ENCODE measurements at regions not wholly inside any gene's neighbourhood (a gene's known extent, or its start where the extent isn't known, plus 50 kb on each side); places are given as distances from the start of the nearest gene placed in this dataset.

- Histone ChIP-seq H3K4me3 (ENCODE audit: low read depth, low read length) (no peak overlapping the region), H3K27me3 (ENCODE audit: control insufficient read depth, insufficient read depth, low read length) (no peaks in the 10 kb centered on the region), H3K27ac (ENCODE audit: low read depth, low read length) (no peak overlapping the region), H3K9me3 (ENCODE audit: control insufficient read depth, insufficient read depth, low read length) (no peaks in the 10 kb centered on the region; the same call in 1 of the 2 replicates)
- DNase-seq (ENCODE audit: low read depth, low spot score): no peak
- POLR2A ChIA-PET: no interaction called here
- TF ChIP-seq CTCF (IDR thresholded peaks at IDR 0.05; ENCODE audit: low read depth, low read length): no peak
- CTCF ChIA-PET: no interaction called here
These were observed 494.9 kb upstream of the CCDC54 start for GRCh38 chr3:106882297-106882696.

- no peak overlapping the region for H3K27ac ChIP-seq (ENCODE audit: low read depth, low read length)
- ChIA-PET POLR2A (no interaction called here), CTCF (no interaction called here)
These were observed 471.2 kb upstream of the CCDC54 start for GRCh38 chr3:106906074-106906473.

GRCh38 chr3:106908181-106908938 is 468.9 kb upstream of the CCDC54 start:
- no peak for TF ChIP-seq CTCF (IDR thresholded peaks at IDR 0.05; ENCODE audit: low read depth, low read length)
- peaks cover 14% of the 10 kb centered on the region for H3K9me3 ChIP-seq (ENCODE audit: control insufficient read depth, insufficient read depth, low read length)
- H3K27ac ChIP-seq (ENCODE audit: low read depth, low read length): no peak overlapping the region
- no peaks in the 10 kb centered on the region for H3K27me3 ChIP-seq (ENCODE audit: control insufficient read depth, insufficient read depth, low read length)
- no peak for DNase-seq (ENCODE audit: low read depth, low spot score)
- ChIA-PET POLR2A (no interaction called here), CTCF (no interaction called here)
- no peak overlapping the region for H3K4me3 ChIP-seq (ENCODE audit: low read depth, low read length)

More at GRCh38 chr3:106906074-106906473, 471.2 kb upstream of the CCDC54 start:
- Histone ChIP-seq H3K9me3 (ENCODE audit: control insufficient read depth, insufficient read depth, low read length) (peaks cover 11% of the 10 kb centered on the region), H3K4me3 (ENCODE audit: low read depth, low read length) (no peak overlapping the region), H3K27me3 (ENCODE audit: control insufficient read depth, insufficient read depth, low read length) (no peaks in the 10 kb centered on the region)
- no peak for TF ChIP-seq CTCF (IDR thresholded peaks at IDR 0.05; ENCODE audit: low read depth, low read length)
- DNase-seq (ENCODE audit: low read depth, low spot score): no peak

GRCh38 chr3:106913111-106913698 is 464.0 kb upstream of the CCDC54 start:
- H3K4me3 ChIP-seq (ENCODE audit: low read depth, low read length): no peak overlapping the region
- CTCF ChIA-PET: interaction anchor here (0.6 kb wide), 1 partner anchor 14 kb away, joined by 6 read pairs; no protein-coding TSS in a partner anchor
- H3K9me3 ChIP-seq (ENCODE audit: control insufficient read depth, insufficient read depth, low read length): peaks cover 12% of the 10 kb centered on the region
- no peak overlapping the region for H3K27ac ChIP-seq (ENCODE audit: low read depth, low read length)
- DNase-seq (ENCODE audit: low read depth, low spot score): no peak
- H3K27me3 ChIP-seq (ENCODE audit: control insufficient read depth, insufficient read depth, low read length): no peaks in the 10 kb centered on the region
- no peak for TF ChIP-seq CTCF (IDR thresholded peaks at IDR 0.05; ENCODE audit: low read depth, low read length)
- POLR2A ChIA-PET: no interaction called here

- no peaks in the 10 kb centered on the region for H3K27me3 ChIP-seq (ENCODE audit: control insufficient read depth, insufficient read depth, low read length)
- H3K4me3 ChIP-seq (ENCODE audit: low read depth, low read length): no peak overlapping the region
- no peak for DNase-seq (ENCODE audit: low read depth, low spot score)
- no peak overlapping the region for H3K27ac ChIP-seq (ENCODE audit: low read depth, low read length)
- H3K9me3 ChIP-seq (ENCODE audit: control insufficient read depth, insufficient read depth, low read length): peaks cover 5% of the 10 kb centered on the region
- TF ChIP-seq CTCF (IDR thresholded peaks at IDR 0.05; ENCODE audit: low read depth, low read length): no peak
- CTCF ChIA-PET: no interaction called here
- POLR2A ChIA-PET: no interaction called here
These were observed 463.3 kb upstream of the CCDC54 start for GRCh38 chr3:106913966-106914365.
